ENCODE measurements at regions not wholly inside any gene's neighbourhood (a gene's known extent, or its start where the extent isn't known, plus 50 kb on each side); places are given as distances from the start of the nearest gene placed in this dataset.

- H3K4me3 ChIP-seq (replicated peaks in 1 of 3; ENCODE audit: low read depth in 2 of 3, low read length in 3 of 3) = no peak overlapping the region
- intact Hi-C loops (cut with micrococcal nuclease) = loop anchor here (10.0 kb wide), 1 partner anchor 67 kb away; no protein-coding TSS in a partner anchor
- no peak for DNase-seq
Observed at GRCh38 chr17:55648086-55648485, 74.6 kb downstream of the TMEM100 start.

GRCh38 chr17:55645361-55645760, 77.3 kb downstream of the TMEM100 start:
- Mint-ChIP-seq H3K4me1 (peaks cover 18% of the 10 kb centered on the region), H3K4me3 (no peak overlapping the region), H3K36me3 (no peaks in the 10 kb centered on the region), H3K9me3 (peaks cover 0 to 2% (median 0%) of the 10 kb centered on the region in 7 donors), H3K27ac (peak overlapping the region in 1 of 7 donors; percentile 22), H3K27me3 (ENCODE audit: low read depth in 3 of 3) (peaks cover 0 to 3% (median 2%) of the 10 kb centered on the region in 3 donors)
- WGBS (ENCODE audit: insufficient coverage) = 100% methylated on average over 2 of the region's 2 CpGs
- peaks cover 21 to 23% of the 10 kb centered on the region in 2 donors for H3K4me1 ChIP-seq (ENCODE audit: control insufficient read depth in 1 of 2, insufficient read depth in 2 of 2, low read length in 2 of 2)
- H2AFZ ChIP-seq (ENCODE audit: insufficient read depth, low read depth, low read length, poor library complexity, severe bottlenecking) = no peak overlapping the region
- no peaks in the 10 kb centered on the region for H3K9me3 ChIP-seq (replicated peaks in 1 of 2; ENCODE audit: control insufficient read depth in 1 of 2, insufficient read depth in 1 of 2, low read length in 2 of 2)
- no peak overlapping the region for H3K9ac ChIP-seq (ENCODE audit: insufficient read depth, low read length, poor library complexity, severe bottlenecking)
- no peak for TF ChIP-seq CTCF (IDR thresholded peaks at IDR 0.05)
- H3K27me3 ChIP-seq (ENCODE audit: control insufficient read depth in 2 of 2, insufficient read depth in 2 of 2, low read length in 2 of 2) = no peaks in the 10 kb centered on the region
- H3K4me3 ChIP-seq (replicated peaks in 1 of 3; ENCODE audit: low read depth in 2 of 3, low read length in 3 of 3) = no peak overlapping the region
- H3K27ac ChIP-seq (ENCODE audit: low read depth in 1 of 2, low read length in 2 of 2) = no peak overlapping the region
- no peaks in the 10 kb centered on the region for H3K79me2 ChIP-seq (ENCODE audit: insufficient read depth, low read length)
- no peak overlapping the region for H3K4me2 ChIP-seq (replicated peaks; ENCODE audit: extremely low read depth, low read length, poor library complexity, severe bottlenecking)
- DNase-seq = no peak
- intact Hi-C loops (cut with micrococcal nuclease) = loop anchor here (10.0 kb wide), 1 partner anchor 69 kb away; no protein-coding TSS in a partner anchor
- no peaks in the 10 kb centered on the region for H3K36me3 ChIP-seq (replicated peaks in 1 of 2; ENCODE audit: control insufficient read depth in 1 of 2, insufficient read depth in 2 of 2, low read length in 2 of 2)
- no peaks in the 10 kb centered on the region for H4K20me1 ChIP-seq (ENCODE audit: insufficient read depth, low read length)

More at GRCh38 chr17:55648086-55648485, 74.6 kb downstream of the TMEM100 start:
- no peaks in the 10 kb centered on the region for H3K36me3 ChIP-seq (replicated peaks in 1 of 2; ENCODE audit: control insufficient read depth in 1 of 2, insufficient read depth in 2 of 2, low read length in 2 of 2)
- H3K4me1 ChIP-seq (ENCODE audit: control insufficient read depth in 1 of 2, insufficient read depth in 2 of 2, low read length in 2 of 2) = peaks cover 9 to 11% of the 10 kb centered on the region in 2 donors
- TF ChIP-seq CTCF (IDR thresholded peaks at IDR 0.05) = no peak
- H3K27ac Mint-ChIP-seq = no peak overlapping the region
- no peak overlapping the region for H3K4me2 ChIP-seq (replicated peaks; ENCODE audit: extremely low read depth, low read length, poor library complexity, severe bottlenecking)
- no peaks in the 10 kb centered on the region for H4K20me1 ChIP-seq (ENCODE audit: insufficient read depth, low read length)
- no peak overlapping the region for H3K27ac ChIP-seq (ENCODE audit: low read depth in 1 of 2, low read length in 2 of 2)
- H3K9me3 ChIP-seq (replicated peaks in 1 of 2; ENCODE audit: control insufficient read depth in 1 of 2, insufficient read depth in 1 of 2, low read length in 2 of 2) = no peaks in the 10 kb centered on the region
- H3K36me3 Mint-ChIP-seq = no peaks in the 10 kb centered on the region
- no peaks in the 10 kb centered on the region for H3K79me2 ChIP-seq (ENCODE audit: insufficient read depth, low read length)
- no peak overlapping the region for H3K9ac ChIP-seq (ENCODE audit: insufficient read depth, low read length, poor library complexity, severe bottlenecking)
- peaks cover 16% of the 10 kb centered on the region for H3K4me1 Mint-ChIP-seq
- no CpG with 5 or more reads among the region's 2 CpGs for WGBS (ENCODE audit: insufficient coverage)
- H3K4me3 Mint-ChIP-seq = no peak overlapping the region
- H3K27me3 ChIP-seq (ENCODE audit: control insufficient read depth in 2 of 2, insufficient read depth in 2 of 2, low read length in 2 of 2) = no peaks in the 10 kb centered on the region
- peaks cover 0 to 3% (median 2%) of the 10 kb centered on the region in 3 donors for H3K27me3 Mint-ChIP-seq (ENCODE audit: low read depth in 3 of 3)
- no peak overlapping the region for H2AFZ ChIP-seq (ENCODE audit: insufficient read depth, low read depth, low read length, poor library complexity, severe bottlenecking)
- H3K9me3 Mint-ChIP-seq = peaks cover 0 to 2% (median 0%) of the 10 kb centered on the region in 7 donors
